Chondrocyte (in vitro differentiated cells): ENCODE measurements at regions not wholly inside any gene's neighbourhood (a gene's known extent, or its start where the extent isn't known, plus 50 kb on each side); places are given as distances from the start of the nearest gene placed in this dataset.
"Not testable (repeated sequence)": the region's sequence is repeated elsewhere in the genome, so short reads cannot be mapped to it uniquely, and the experiment has no call there.

ENCODE experiments used
- DNase-seq: peaks from one replicate; pipeline ENCODE4 v3.0.0; 2021; ENCODE audit warnings: mixed read lengths, low spot score
- H3K27ac Mint-ChIP-seq: one replicate; pipeline ENCODE4 v1.8.0; 2021; ENCODE audit warnings: mild to moderate bottlenecking, moderate library complexity, mixed read lengths; ENCODE audit not compliant: unreplicated experiment
- H3K27me3 Mint-ChIP-seq: 2 replicates; pipeline ENCODE4 v1.8.0; 2021; ENCODE audit warnings: low read depth, mixed read lengths
- H3K36me3 Mint-ChIP-seq: 2 replicates; pipeline ENCODE4 v1.8.0; 2021; ENCODE audit warnings: low read depth, mixed read lengths
- H3K4me1 Mint-ChIP-seq: 2 replicates; pipeline ENCODE4 v1.8.0; 2021; ENCODE audit warnings: low read depth, mild to moderate bottlenecking, mixed read lengths
- H3K4me3 Mint-ChIP-seq: one replicate; pipeline ENCODE4 v1.8.0; 2021; ENCODE audit warnings: mild to moderate bottlenecking, moderate library complexity, mixed read lengths; ENCODE audit not compliant: unreplicated experiment
- H3K9me3 Mint-ChIP-seq: 2 replicates; pipeline ENCODE4 v1.8.0; 2021; ENCODE audit warnings: low read depth, mixed read lengths
- TF ChIP-seq, protein P1 (sequence below): fragments of 200-600 bp; sonication (generic); IDR thresholded peaks from 2 replicates; pipeline ENCODE4 v1.5.0; 2021; ENCODE audit warnings: antibody characterized with exemption, mild to moderate bottlenecking, moderate library complexity

DNA sequence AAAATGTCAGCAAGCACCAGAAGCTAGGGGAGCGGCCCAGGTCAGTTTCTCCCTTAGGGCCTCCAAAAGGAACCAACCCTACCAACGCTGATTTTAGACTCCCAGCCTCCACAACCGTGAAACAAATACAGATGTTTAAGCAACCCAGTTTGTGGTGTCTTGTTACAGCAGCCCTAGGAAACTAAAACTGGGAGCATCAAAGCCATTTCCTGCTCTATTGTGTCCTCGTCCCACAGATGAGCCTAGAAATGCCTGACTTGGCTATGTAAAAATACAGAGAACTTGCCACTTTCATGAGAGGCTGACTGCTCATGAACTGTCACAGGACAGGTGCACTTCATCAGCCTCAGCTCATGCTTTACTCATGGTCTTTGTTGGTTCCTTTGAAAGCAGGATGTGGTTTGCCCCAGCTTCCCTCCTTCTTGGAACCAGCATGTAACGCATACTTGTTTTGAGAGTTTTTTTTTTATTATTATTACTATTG lies 97.6 kb upstream of the SLC39A10 start:
- Mint-ChIP-seq H3K9me3 (no peaks in the 10 kb centered on the region), H3K4me1 (peaks cover 26% of the 10 kb centered on the region), H3K36me3 (no peaks in the 10 kb centered on the region), H3K4me3 (no peak overlapping the region), H3K27me3 (no peaks in the 10 kb centered on the region), H3K27ac (no peak overlapping the region)
- DNase-seq, result no peak
- TF ChIP-seq, protein P1, sequence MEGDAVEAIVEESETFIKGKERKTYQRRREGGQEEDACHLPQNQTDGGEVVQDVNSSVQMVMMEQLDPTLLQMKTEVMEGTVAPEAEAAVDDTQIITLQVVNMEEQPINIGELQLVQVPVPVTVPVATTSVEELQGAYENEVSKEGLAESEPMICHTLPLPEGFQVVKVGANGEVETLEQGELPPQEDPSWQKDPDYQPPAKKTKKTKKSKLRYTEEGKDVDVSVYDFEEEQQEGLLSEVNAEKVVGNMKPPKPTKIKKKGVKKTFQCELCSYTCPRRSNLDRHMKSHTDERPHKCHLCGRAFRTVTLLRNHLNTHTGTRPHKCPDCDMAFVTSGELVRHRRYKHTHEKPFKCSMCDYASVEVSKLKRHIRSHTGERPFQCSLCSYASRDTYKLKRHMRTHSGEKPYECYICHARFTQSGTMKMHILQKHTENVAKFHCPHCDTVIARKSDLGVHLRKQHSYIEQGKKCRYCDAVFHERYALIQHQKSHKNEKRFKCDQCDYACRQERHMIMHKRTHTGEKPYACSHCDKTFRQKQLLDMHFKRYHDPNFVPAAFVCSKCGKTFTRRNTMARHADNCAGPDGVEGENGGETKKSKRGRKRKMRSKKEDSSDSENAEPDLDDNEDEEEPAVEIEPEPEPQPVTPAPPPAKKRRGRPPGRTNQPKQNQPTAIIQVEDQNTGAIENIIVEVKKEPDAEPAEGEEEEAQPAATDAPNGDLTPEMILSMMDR, result no peak

DNA sequence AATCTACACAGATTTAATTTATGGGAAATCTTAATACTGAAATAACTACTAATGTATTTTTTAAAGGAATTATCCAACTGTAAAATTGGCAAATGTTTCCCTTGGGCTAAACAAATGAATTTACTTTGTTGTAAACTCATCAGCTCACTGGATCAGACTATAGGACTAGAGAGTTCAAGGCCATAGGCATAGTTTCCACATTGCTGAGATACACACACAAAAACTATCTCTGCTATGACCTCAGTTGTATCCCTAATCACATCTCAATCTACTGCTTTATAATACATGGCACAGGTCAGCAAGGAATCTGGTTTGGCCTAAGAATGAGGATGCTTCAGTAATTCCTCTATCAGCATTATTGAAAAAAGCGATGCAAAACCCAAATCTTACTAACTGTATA lies 101.1 kb upstream of the SLC39A10 start:
- H3K27me3 Mint-ChIP-seq, result no peaks in the 10 kb centered on the region
- H3K27ac Mint-ChIP-seq, result no peak overlapping the region
- TF ChIP-seq, protein P1, result no peak
- H3K36me3 Mint-ChIP-seq, result no peaks in the 10 kb centered on the region
- no peaks in the 10 kb centered on the region for H3K9me3 Mint-ChIP-seq
- DNase-seq, result no peak
- peaks cover 20% of the 10 kb centered on the region for H3K4me1 Mint-ChIP-seq
- no peak overlapping the region for H3K4me3 Mint-ChIP-seq

DNA sequence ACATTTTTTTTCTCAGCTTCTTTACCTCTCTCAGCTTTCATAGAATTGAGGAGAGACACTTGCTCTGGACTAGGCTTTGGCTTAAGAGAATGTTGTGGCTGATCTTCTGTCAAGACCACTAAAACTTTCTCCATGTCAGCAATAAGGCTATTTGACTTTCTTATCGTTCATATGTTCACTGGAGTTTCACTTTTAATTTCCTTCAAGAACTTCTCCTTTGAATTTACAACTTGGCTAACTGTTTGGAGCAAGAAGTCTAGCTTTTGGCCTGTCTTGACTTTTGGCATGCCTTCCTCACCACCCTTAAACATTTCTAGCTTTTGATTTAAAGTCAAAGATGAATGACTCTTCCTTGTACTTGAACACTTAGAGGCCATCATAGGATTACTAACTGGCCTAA lies 104.4 kb upstream of the SLC39A10 start:
- Mint-ChIP-seq H3K9me3 (peaks cover 5% of the 10 kb centered on the region), H3K27me3 (peaks cover 3% of the 10 kb centered on the region), H3K27ac (no peak overlapping the region), H3K4me1 (no peaks in the 10 kb centered on the region), H3K36me3 (peaks cover 6% of the 10 kb centered on the region), H3K4me3 (no peak overlapping the region)
- TF ChIP-seq, protein P1, result no peak
- no peak for DNase-seq

DNA sequence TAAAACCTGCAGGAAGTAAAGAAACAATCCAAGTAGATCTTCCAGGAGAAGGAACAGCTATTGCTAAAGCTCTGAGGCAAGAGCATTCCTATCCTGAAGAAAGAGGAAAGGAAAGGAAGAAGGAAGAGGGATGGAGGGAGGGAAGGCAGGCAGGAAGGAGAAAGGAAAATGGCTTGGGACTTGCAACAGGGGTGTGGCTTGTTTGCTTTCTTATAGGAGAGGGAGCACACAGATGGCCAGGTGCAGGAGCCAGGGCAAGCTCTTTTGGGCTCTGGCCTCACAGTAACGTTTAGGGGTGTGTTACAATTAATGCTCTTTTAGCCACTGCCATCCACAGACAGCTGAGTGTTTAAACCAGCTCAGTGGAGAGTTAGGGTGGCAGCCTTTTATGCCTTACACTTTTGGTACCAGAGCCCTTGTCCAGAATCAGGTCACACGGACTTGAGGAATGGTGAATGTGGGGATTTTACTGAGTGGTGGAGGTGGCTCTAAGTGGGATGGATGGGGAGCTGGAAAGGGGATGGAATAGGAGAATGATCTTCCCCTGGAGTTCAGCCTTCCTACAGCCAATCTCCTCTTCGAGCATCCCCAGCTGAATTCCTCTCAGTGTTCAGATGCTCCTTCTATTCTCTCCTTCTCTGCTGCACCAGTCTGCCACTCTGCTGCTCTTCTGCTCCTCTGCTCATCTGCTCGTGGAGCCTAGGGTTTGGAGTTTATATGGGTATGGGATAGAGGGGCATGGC lies 108.7 kb upstream of the SLC39A10 start:
- Mint-ChIP-seq H3K9me3 (peaks cover 5% of the 10 kb centered on the region), H3K27ac (no peak overlapping the region), H3K4me1 (peaks cover 7% of the 10 kb centered on the region), H3K27me3 (peaks cover 3% of the 10 kb centered on the region), H3K36me3 (peaks cover 6% of the 10 kb centered on the region), H3K4me3 (no peak overlapping the region)
- TF ChIP-seq, protein P1, result no peak
- DNase-seq, result no peak

DNA sequence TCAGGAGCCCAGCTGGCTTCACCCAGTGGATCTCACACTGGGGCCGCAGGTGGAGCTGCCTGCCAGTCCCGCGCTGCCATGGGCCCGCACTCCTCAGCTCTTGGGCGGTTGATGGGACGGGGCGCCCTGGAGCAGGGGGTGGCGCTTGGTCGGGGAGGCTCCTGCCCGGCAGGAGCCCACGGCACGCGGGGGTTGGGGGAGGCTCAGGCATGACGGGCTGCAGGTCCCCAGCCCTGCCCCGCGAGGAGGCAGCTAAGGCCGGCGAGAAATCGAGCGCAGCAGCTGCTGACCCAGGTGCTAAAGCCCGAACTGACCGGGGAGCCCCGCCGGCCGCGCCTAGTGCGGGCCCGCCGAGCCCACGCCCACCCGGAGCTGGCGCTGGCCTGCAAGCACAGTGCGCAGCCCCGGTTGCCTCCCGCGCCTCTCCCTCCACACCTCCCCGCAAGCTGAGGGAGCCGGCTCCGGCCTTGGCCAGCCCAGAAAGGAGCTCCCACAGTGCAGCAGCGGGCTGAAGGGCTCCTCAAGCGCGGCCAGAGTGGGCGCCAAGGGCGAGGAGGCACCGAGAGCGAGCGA lies 109.7 kb upstream of the SLC39A10 start:
- H3K9me3 Mint-ChIP-seq, H3K4me3 Mint-ChIP-seq, H3K36me3 Mint-ChIP-seq, DNase-seq, H3K27me3 Mint-ChIP-seq, H3K4me1 Mint-ChIP-seq, H3K27ac Mint-ChIP-seq: not testable (repeated sequence)
